Fibroblast of mammary gland (primary cell): ENCODE measurements at regions not wholly inside any gene's neighbourhood (a gene's known extent, or its start where the extent isn't known, plus 50 kb on each side); places are given as distances from the start of the nearest gene placed in this dataset.

ENCODE experiments used
- DNase-seq: peaks from one replicate; pipeline ENCODE4 v3.0.0-alpha.2; 2010; ENCODE audit warnings: low read depth
- H3K4me3 ChIP-seq: 2 replicates; pipeline ENCODE4 v1.5.1; 2011; ENCODE audit warnings: low read depth, mild to moderate bottlenecking, low read length, moderate library complexity; ENCODE audit not compliant: control insufficient read depth
- TF ChIP-seq, protein P1 (sequence below): conservative IDR thresholded peaks from 2 replicates; pipeline ENCODE4 v1.5.1; 2011; ENCODE audit warnings: low read depth, low read length, inconsistent platforms; ENCODE audit not compliant: control insufficient read depth, insufficient read depth

DNA sequence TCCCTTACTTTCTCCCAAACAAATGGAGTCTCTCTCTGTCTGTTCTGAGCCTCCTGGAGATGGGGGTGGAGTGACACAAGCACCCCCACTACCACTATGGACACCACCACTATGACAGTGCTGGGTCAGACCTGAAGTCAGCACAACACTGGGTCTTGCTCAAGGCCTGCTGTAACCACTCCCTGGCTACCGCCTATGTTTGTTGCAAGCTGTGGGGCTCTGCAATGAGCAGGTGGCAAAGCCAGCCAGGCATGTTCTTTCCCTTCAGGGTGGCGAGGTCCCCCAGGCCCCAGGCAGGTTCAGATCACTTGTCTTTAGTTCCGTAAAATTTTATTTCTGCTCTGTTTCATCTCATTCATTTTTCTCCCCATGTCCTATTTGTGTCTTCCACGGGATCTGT is 349.8 kb downstream of the TMEM121 start:
- TF ChIP-seq, protein P1, sequence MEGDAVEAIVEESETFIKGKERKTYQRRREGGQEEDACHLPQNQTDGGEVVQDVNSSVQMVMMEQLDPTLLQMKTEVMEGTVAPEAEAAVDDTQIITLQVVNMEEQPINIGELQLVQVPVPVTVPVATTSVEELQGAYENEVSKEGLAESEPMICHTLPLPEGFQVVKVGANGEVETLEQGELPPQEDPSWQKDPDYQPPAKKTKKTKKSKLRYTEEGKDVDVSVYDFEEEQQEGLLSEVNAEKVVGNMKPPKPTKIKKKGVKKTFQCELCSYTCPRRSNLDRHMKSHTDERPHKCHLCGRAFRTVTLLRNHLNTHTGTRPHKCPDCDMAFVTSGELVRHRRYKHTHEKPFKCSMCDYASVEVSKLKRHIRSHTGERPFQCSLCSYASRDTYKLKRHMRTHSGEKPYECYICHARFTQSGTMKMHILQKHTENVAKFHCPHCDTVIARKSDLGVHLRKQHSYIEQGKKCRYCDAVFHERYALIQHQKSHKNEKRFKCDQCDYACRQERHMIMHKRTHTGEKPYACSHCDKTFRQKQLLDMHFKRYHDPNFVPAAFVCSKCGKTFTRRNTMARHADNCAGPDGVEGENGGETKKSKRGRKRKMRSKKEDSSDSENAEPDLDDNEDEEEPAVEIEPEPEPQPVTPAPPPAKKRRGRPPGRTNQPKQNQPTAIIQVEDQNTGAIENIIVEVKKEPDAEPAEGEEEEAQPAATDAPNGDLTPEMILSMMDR, result no peak

GRCh38 chr14:105876829-105877228 is 350.4 kb downstream of the TMEM121 start:
- TF ChIP-seq, protein P1, result no peak
- no peak overlapping the region for H3K4me3 ChIP-seq
- no peak for DNase-seq

More for the DNA sequence above, 349.8 kb downstream of the TMEM121 start:
- DNase-seq, result no peak
- H3K4me3 ChIP-seq, result no peak overlapping the region

GRCh38 chr14:105877645-105878044 is 351.3 kb downstream of the TMEM121 start:
- TF ChIP-seq, protein P1, result no peak
- no peak overlapping the region for H3K4me3 ChIP-seq
- DNase-seq, result no peak

GRCh38 chr14:105878125-105878524 is 351.7 kb downstream of the TMEM121 start:
- DNase-seq, result no peak
- TF ChIP-seq, protein P1, result no peak

DNA sequence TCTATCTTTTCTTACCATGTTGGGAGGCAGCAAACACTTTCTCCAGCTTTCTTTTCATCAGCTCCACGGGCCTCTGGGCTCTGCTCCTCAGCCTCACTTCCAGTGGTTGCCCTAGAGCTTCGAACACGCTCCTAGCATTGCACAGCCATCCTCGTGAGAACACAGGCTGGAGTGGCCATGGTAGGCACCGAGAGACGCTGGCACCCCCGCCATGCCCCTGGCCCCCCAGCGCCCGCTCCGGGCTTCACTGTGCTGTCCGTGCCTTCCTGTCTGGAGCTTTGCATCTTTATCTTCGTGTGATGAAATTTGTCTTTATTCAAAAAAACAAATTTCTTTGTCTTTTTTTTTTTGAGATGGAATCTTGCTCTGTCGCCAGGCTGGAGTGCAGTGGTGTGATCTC is 352.2 kb downstream of the TMEM121 start:
- no peak for DNase-seq
- TF ChIP-seq, protein P1, result no peak
- no peak overlapping the region for H3K4me3 ChIP-seq

More at GRCh38 chr14:105878125-105878524, 351.7 kb downstream of the TMEM121 start:
- H3K4me3 ChIP-seq, result no peak overlapping the region

GRCh38 chr14:105879503-105879866 is 353.1 kb downstream of the TMEM121 start:
- H3K4me3 ChIP-seq, result no peak overlapping the region
- no peak for DNase-seq
- TF ChIP-seq, protein P1, result no peak

GRCh38 chr14:105879867-105880561 is 353.6 kb downstream of the TMEM121 start:
- DNase-seq, result no peak
- no peak overlapping the region for H3K4me3 ChIP-seq
- TF ChIP-seq, protein P1, result no peak
